ENCODE measurements at regions not wholly inside any gene's neighbourhood (a gene's known extent, or its start where the extent isn't known, plus 50 kb on each side); places are given as distances from the start of the nearest gene placed in this dataset.
"Not testable (repeated sequence)": the region's sequence is repeated elsewhere in the genome, so short reads cannot be mapped to it uniquely, and the experiment has no call there.

GRCh38 chr6:27136978-27137814 lies 110.3 kb upstream of the PRSS16 start:
- H3K4me3 Mint-ChIP-seq = peak overlapping the region in 1 of 2 donors; percentile 8
- no peaks in the 10 kb centered on the region for H3K9me3 Mint-ChIP-seq
- no peaks in the 10 kb centered on the region for H3K27me3 Mint-ChIP-seq
- peaks cover 26 to 32% of the 10 kb centered on the region in 2 donors for H3K4me1 Mint-ChIP-seq (ENCODE audit: low read depth in 2 of 2)
- DNase-seq = no peak
- H3K36me3 Mint-ChIP-seq (ENCODE audit: insufficient read depth) = peaks cover 12% of the 10 kb centered on the region
- ATAC-seq (replicated peaks) = no peak
- H3K27ac Mint-ChIP-seq = no peak overlapping the region

- no peak for DNase-seq
- H3K9me3 Mint-ChIP-seq = no peaks in the 10 kb centered on the region
- peaks cover 26 to 32% of the 10 kb centered on the region in 2 donors for H3K4me1 Mint-ChIP-seq (ENCODE audit: low read depth in 2 of 2)
- H3K36me3 Mint-ChIP-seq (ENCODE audit: insufficient read depth) = peaks cover 22% of the 10 kb centered on the region
- peak overlapping the region; percentile 90 to 96 for H3K4me3 Mint-ChIP-seq
- H3K27me3 Mint-ChIP-seq = no peaks in the 10 kb centered on the region
- peak overlapping the region; percentile 97 to 98 for H3K27ac Mint-ChIP-seq
- no peak for ATAC-seq (replicated peaks)
Measured at GRCh38 chr6:27138406-27138805, 109.1 kb upstream of the PRSS16 start.

GRCh38 chr6:27138837-27139755 lies 108.4 kb upstream of the PRSS16 start:
- DNase-seq (peak; percentile 40 to 53 (median 43)), ATAC-seq (replicated peaks) (peak; percentile 78)
- Mint-ChIP-seq H3K27ac (peak overlapping the region; percentile 97 to 98), H3K4me3 (peak overlapping the region; percentile 90 to 96), H3K9me3 (no peaks in the 10 kb centered on the region), H3K27me3 (no peaks in the 10 kb centered on the region), H3K36me3 (ENCODE audit: insufficient read depth) (peaks cover 24% of the 10 kb centered on the region), H3K4me1 (ENCODE audit: low read depth in 2 of 2) (peaks cover 24 to 32% of the 10 kb centered on the region in 2 donors)

- Mint-ChIP-seq H3K9me3 (no peaks in the 10 kb centered on the region), H3K4me1 (ENCODE audit: low read depth in 2 of 2) (peaks cover 20 to 32% of the 10 kb centered on the region in 2 donors), H3K36me3 (ENCODE audit: insufficient read depth) (peaks cover 21% of the 10 kb centered on the region), H3K27ac (peak overlapping the region; percentile 97 to 98), H3K4me3 (peak overlapping the region; percentile 90 to 96), H3K27me3 (no peaks in the 10 kb centered on the region)
- DNase-seq (no peak), ATAC-seq (replicated peaks) (peak; percentile 23)
Measured at GRCh38 chr6:27139756-27140579, 107.5 kb upstream of the PRSS16 start.

GRCh38 chr6:27140999-27141528 lies 106.4 kb upstream of the PRSS16 start:
- DNase-seq (no peak), ATAC-seq (replicated peaks) (no peak)
- H3K4me3 Mint-ChIP-seq = peak overlapping the region; percentile 26 to 90
- H3K36me3 Mint-ChIP-seq (ENCODE audit: insufficient read depth) = peaks cover 21% of the 10 kb centered on the region
- no peaks in the 10 kb centered on the region for H3K27me3 Mint-ChIP-seq
- H3K4me1 Mint-ChIP-seq (ENCODE audit: low read depth in 2 of 2) = peaks cover 20 to 32% of the 10 kb centered on the region in 2 donors
- H3K9me3 Mint-ChIP-seq = no peaks in the 10 kb centered on the region
- H3K27ac Mint-ChIP-seq = peak overlapping the region in 1 of 2 donors; percentile 97

GRCh38 chr6:27141529-27142015 lies 105.9 kb upstream of the PRSS16 start:
- H3K27me3 Mint-ChIP-seq = no peaks in the 10 kb centered on the region
- H3K4me1 Mint-ChIP-seq (ENCODE audit: low read depth in 2 of 2) = peaks cover 20 to 32% of the 10 kb centered on the region in 2 donors
- DNase-seq (no peak), ATAC-seq (replicated peaks) (no peak)
- peaks cover 21% of the 10 kb centered on the region for H3K36me3 Mint-ChIP-seq (ENCODE audit: insufficient read depth)
- H3K4me3 Mint-ChIP-seq = peak overlapping the region; percentile 26 to 90
- peak overlapping the region in 1 of 2 donors; percentile 97 for H3K27ac Mint-ChIP-seq
- no peaks in the 10 kb centered on the region for H3K9me3 Mint-ChIP-seq

GRCh38 chr6:27143020-27143388 lies 104.5 kb upstream of the PRSS16 start:
- Mint-ChIP-seq H3K4me1 (ENCODE audit: low read depth in 2 of 2) (peaks cover 20 to 31% of the 10 kb centered on the region in 2 donors), H3K27ac (peak overlapping the region in 1 of 2 donors; percentile 46), H3K36me3 (ENCODE audit: insufficient read depth) (peaks cover 21% of the 10 kb centered on the region)
- H3K4me3 Mint-ChIP-seq; DNase-seq; H3K27me3 Mint-ChIP-seq; H3K9me3 Mint-ChIP-seq; ATAC-seq (replicated peaks): not testable (repeated sequence)

GRCh38 chr6:27143474-27144026 lies 104.0 kb upstream of the PRSS16 start:
- no peak overlapping the region for H3K4me3 Mint-ChIP-seq
- no peak for ATAC-seq (replicated peaks)
- H3K9me3 Mint-ChIP-seq = no peaks in the 10 kb centered on the region
- peaks cover 21% of the 10 kb centered on the region for H3K36me3 Mint-ChIP-seq (ENCODE audit: insufficient read depth)
- H3K4me1 Mint-ChIP-seq (ENCODE audit: low read depth in 2 of 2) = peaks cover 15 to 26% of the 10 kb centered on the region in 2 donors
- H3K27ac Mint-ChIP-seq = no peak overlapping the region
- no peaks in the 10 kb centered on the region for H3K27me3 Mint-ChIP-seq
- no peak for DNase-seq

- H3K4me3 Mint-ChIP-seq = no peak overlapping the region
- DNase-seq = no peak
Measured at GRCh38 chr6:27144740-27145079, 102.8 kb upstream of the PRSS16 start.

GRCh38 chr6:27145731-27146455 lies 101.6 kb upstream of the PRSS16 start:
- Mint-ChIP-seq H3K27me3 (no peaks in the 10 kb centered on the region), H3K36me3 (ENCODE audit: insufficient read depth) (peaks cover 12% of the 10 kb centered on the region), H3K4me3 (no peak overlapping the region), H3K9me3 (no peaks in the 10 kb centered on the region), H3K27ac (no peak overlapping the region), H3K4me1 (ENCODE audit: low read depth in 2 of 2) (peaks cover 7 to 9% of the 10 kb centered on the region in 2 donors)
- DNase-seq (peak; percentile 58 to 69 (median 63)), ATAC-seq (replicated peaks) (peak; percentile 58)

More at GRCh38 chr6:27144740-27145079, 102.8 kb upstream of the PRSS16 start:
- no peak overlapping the region for H3K27ac Mint-ChIP-seq
- ATAC-seq (replicated peaks) = no peak
- H3K27me3 Mint-ChIP-seq = no peaks in the 10 kb centered on the region
- no peaks in the 10 kb centered on the region for H3K9me3 Mint-ChIP-seq
- H3K4me1 Mint-ChIP-seq (ENCODE audit: low read depth in 2 of 2) = peaks cover 7 to 16% of the 10 kb centered on the region in 2 donors
- H3K36me3 Mint-ChIP-seq (ENCODE audit: insufficient read depth) = peaks cover 12% of the 10 kb centered on the region

GRCh38 chr6:27146456-27146705 lies 101.1 kb upstream of the PRSS16 start:
- not testable (repeated sequence) for H3K4me3 Mint-ChIP-seq; H3K27ac Mint-ChIP-seq; DNase-seq; H3K27me3 Mint-ChIP-seq; H3K4me1 Mint-ChIP-seq (ENCODE audit: low read depth in 2 of 2); H3K9me3 Mint-ChIP-seq
- H3K36me3 Mint-ChIP-seq (ENCODE audit: insufficient read depth) = peaks cover 12% of the 10 kb centered on the region
- peak; percentile 38 for ATAC-seq (replicated peaks)

Data from effector memory CD8-positive, alpha-beta T cell (primary cell).